HG02759 (cell line): ENCODE measurements at regions not wholly inside any gene's neighbourhood (a gene's known extent, or its start where the extent isn't known, plus 50 kb on each side); places are given as distances from the start of the nearest gene placed in this dataset.

Experiments
- ATAC-seq: cut with Tn5 transposase; IDR thresholded peaks from one replicate; pipeline ENCODE4 v1.9.1; 2021; ENCODE audit warnings: mild to moderate bottlenecking, moderate library complexity; ENCODE audit not compliant: unreplicated experiment

DNA sequence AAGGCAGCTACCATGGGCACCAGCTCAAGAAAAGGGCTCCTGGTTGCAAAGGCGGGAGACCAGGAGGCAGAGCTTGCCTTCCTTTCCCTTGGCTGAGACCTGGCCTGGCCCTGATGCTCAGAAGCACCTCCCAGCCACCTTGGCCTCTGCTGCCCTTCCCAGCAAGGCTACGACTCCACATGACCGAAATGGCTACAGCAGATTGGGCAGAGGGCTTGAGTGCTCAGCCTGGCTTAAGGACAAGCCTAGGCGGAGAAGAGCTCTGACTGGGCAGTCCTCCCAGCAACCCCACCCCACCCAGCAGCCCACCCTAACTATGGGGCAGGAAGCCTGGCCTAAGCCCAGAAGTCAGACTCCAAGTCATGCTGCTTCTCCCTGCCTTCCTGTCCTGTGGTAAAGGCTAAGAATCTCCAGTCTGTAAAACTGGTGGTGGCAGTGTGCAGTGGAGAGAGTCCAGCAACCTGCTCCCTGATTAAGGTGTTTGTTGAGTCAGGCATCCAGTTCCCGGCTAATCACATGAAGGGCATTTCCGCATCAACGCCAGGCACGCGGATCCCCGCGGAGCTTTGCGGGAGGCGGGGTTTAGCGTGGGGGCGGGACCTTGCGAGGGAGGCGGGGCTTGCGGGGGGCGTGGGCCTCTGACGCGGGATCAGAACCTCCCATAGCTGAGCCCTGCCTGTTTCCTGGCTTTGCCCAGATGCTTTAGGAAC lies 256.0 kb downstream of the BCL11A start:
- no peak for ATAC-seq

- no peak for ATAC-seq
Observed at GRCh38 chr2:60296219-60296955, 257.1 kb downstream of the BCL11A start.

DNA sequence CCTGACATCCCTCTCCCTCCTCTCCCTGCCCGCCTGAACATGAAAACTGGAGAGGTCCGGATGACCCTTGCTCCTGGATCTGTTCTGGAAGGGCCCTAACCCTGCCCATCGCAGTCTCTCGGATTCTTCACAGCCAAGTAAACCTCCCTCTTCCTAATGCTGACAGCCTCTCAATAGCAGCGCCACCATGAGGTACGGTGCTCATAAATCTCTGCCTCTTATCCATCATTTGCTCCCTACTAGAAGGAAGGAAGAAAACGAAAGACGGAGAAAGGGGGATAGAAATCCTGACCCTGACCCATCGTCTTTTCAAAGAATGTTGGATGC lies 257.9 kb downstream of the BCL11A start:
- ATAC-seq, result no peak

- ATAC-seq, result no peak
Observed at GRCh38 chr2:60294901-60295635, 258.4 kb downstream of the BCL11A start.

GRCh38 chr2:60292242-60292641 lies 261.2 kb downstream of the BCL11A start:
- no peak for ATAC-seq

GRCh38 chr2:60290509-60290908 lies 262.9 kb downstream of the BCL11A start:
- no peak for ATAC-seq

- no peak for ATAC-seq
Observed at GRCh38 chr2:60285626-60286316, 267.7 kb downstream of the BCL11A start.

GRCh38 chr2:60283626-60284025 lies 269.8 kb downstream of the BCL11A start:
- ATAC-seq, result no peak

DNA sequence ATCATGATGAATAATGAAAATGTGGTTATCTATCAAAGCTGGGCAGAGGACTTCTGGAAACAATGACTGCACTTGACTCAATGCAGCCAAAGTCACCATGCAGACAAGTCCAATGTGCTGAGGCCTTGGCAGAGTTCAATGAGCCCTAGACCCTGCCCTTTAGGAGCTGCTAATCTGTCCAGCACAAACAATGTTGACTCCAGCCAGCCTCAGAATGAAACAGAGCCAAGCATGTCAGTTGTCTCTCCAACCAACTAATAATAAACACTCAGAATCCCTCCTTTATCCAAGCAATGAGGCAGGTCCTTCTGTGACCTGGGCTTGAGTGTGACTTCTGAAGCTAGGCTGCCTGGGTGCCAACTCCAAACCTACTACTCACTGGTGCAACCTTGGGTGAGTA lies 270.6 kb downstream of the BCL11A start:
- no peak for ATAC-seq

DNA sequence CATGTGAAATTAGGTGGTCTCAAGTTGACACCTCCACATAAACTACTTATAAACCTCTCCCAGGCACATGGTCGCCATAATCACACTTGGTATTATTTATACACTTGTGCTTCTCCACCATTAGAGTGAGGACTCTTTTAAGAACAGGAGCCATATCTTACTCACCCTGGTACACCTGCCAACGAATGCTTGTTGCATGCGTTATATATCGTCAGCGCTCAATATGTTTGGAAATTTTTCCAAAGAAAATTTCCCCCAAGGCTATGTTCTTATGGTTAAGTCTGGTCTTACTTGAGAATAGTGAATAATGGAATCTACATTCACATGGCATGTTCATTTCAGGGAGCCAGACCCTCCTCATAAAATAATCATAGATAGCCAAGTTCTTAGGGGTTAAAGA lies 271.7 kb downstream of the BCL11A start:
- ATAC-seq, result no peak

- no peak for ATAC-seq
Observed at GRCh38 chr2:60280238-60280637, 273.2 kb downstream of the BCL11A start.

GRCh38 chr2:60278906-60279305 lies 274.5 kb downstream of the BCL11A start:
- no peak for ATAC-seq

GRCh38 chr2:60275958-60276357 lies 277.5 kb downstream of the BCL11A start:
- no peak for ATAC-seq

DNA sequence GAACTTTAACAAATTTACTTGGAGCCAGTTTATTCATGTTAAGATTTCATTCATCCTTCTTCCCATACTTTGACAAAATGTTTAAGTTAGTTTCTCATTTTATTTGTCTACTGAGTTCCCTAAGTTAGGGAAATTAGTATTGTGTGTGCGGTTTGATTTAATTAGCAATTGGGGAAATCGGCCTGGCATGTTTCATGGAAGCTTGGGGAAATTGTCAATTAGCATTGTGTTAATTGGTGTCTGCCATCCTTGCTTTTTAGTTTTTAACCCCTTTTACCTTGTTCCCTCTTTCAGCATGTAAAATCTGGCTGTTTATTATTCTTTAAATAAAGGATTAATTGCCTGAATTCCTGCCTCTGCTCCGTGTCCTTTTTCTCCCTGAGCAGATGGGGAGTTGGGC lies 279.6 kb downstream of the BCL11A start:
- no peak for ATAC-seq

- ATAC-seq, result no peak
Observed at GRCh38 chr2:60271713-60272112, 281.7 kb downstream of the BCL11A start.

- ATAC-seq, result no peak
Observed at GRCh38 chr2:60271131-60271530, 282.3 kb downstream of the BCL11A start.

GRCh38 chr2:60268661-60269060 lies 284.8 kb downstream of the BCL11A start:
- no peak for ATAC-seq

DNA sequence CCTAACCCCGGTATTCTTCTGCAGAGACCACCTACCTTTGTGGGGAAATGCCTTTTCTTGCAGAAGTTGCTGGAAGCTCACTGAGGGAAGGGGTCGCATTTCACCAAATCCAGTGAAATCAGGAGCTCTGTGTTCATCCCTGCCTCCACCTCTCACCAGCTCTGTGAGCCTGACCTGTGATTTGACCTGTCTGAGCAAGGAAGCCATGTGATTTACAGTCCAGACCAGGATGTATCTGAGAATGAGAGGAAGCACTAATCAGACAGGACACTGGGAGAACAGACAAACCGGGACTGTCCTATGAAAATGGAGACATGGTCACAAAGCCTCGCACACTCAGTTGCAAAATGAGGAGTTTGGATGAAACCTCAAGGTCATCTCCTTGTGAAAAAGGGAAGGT lies 285.4 kb downstream of the BCL11A start:
- ATAC-seq, result no peak

- ATAC-seq, result no peak
Observed at GRCh38 chr2:60267122-60267521, 286.3 kb downstream of the BCL11A start.

- ATAC-seq, result no peak
Observed at GRCh38 chr2:60262178-60262577, 291.3 kb downstream of the BCL11A start.

GRCh38 chr2:60260639-60261296 lies 292.7 kb downstream of the BCL11A start:
- no peak for ATAC-seq
